ENCODE measurements at regions not wholly inside any gene's neighbourhood (a gene's known extent, or its start where the extent isn't known, plus 50 kb on each side); places are given as distances from the start of the nearest gene placed in this dataset.

- no peak for TF ChIP-seq CTCF (IDR thresholded peaks at IDR 0.05)
Observed at GRCh38 chr7:12741951-12742575, 54.6 kb downstream of the ARL4A start.

GRCh38 chr7:12746211-12746610 is 58.8 kb downstream of the ARL4A start:
- no peak for TF ChIP-seq CTCF (IDR thresholded peaks at IDR 0.05)

- no peak for TF ChIP-seq CTCF (IDR thresholded peaks at IDR 0.05)
Observed at GRCh38 chr7:12747687-12748306, 60.4 kb downstream of the ARL4A start.

- TF ChIP-seq CTCF (IDR thresholded peaks at IDR 0.05): no peak
Observed at GRCh38 chr7:12749069-12749468, 61.6 kb downstream of the ARL4A start.

GRCh38 chr7:12749746-12750145 is 62.3 kb downstream of the ARL4A start:
- TF ChIP-seq CTCF (IDR thresholded peaks at IDR 0.05): no peak

GRCh38 chr7:12751764-12752163 is 64.3 kb downstream of the ARL4A start:
- TF ChIP-seq CTCF (IDR thresholded peaks at IDR 0.05): no peak

- no peak for TF ChIP-seq CTCF (IDR thresholded peaks at IDR 0.05)
Observed at GRCh38 chr7:12754179-12754578, 66.7 kb downstream of the ARL4A start.

All from LNCAP (cell line).